ENCODE measurements at regions not wholly inside any gene's neighbourhood (a gene's known extent, or its start where the extent isn't known, plus 50 kb on each side); places are given as distances from the start of the nearest gene placed in this dataset.
A peak's percentile ranks its signal among the peaks of the same experiment; 100 is the strongest.

DNA sequence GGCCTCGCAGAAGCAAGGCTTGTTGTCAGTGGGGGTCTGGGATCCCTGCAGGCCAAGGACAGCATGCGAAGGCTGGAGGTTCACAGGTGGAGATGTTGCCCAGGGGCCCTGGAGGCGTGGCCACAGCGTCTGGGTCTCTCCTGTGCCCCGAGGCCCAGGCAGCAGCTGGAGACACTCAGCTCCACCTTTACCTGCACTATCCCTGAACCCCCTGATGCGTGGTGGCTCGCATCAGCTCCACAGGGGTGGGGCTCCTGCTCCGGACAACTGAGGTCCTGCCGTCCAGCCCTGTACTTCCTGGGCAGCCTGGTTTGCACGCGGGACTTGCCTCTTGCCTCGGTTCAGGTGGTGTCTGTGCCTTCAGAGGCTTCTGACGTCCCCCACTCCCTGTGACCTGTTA lies 54.6 kb upstream of the ZNF32 start:
- no peak for FAIRE-seq
- Histone ChIP-seq H3K56ac (replicated peaks; ENCODE audit: insufficient read length, low read depth, low read length) (no peak overlapping the region), H3K4me1 (replicated peaks in 1 of 4; ENCODE audit: control insufficient read depth in 3 of 4, insufficient read depth in 4 of 4, low read length in 3 of 4) (no peaks in the 10 kb centered on the region), H4K5ac (ENCODE audit: insufficient read length, low read depth, low read length) (no peak overlapping the region), H3K14ac (ENCODE audit: insufficient read length) (no peak overlapping the region), H3K4me3 (ENCODE audit: extremely low read depth in 1 of 4, insufficient read depth in 2 of 4, low read depth in 3 of 4, low read length in 4 of 4) (no peak overlapping the region), H2BK12ac (ENCODE audit: low read depth, low read length) (no peak overlapping the region), H2AK5ac (ENCODE audit: low read depth, low read length) (no peak overlapping the region), H3K79me2 (ENCODE audit: control insufficient read depth in 1 of 2, insufficient read depth in 2 of 2, low read length in 2 of 2) (no peaks in the 10 kb centered on the region), H3K23ac (ENCODE audit: insufficient read length) (no peak overlapping the region), H2BK5ac (ENCODE audit: low read depth, low read length) (no peak overlapping the region), H3K9me3 (ENCODE audit: insufficient read depth in 2 of 2, low read depth in 1 of 2, low read length in 1 of 2) (no peaks in the 10 kb centered on the region), H3K4ac (replicated peaks; ENCODE audit: insufficient read length, low read depth, low read length) (no peak overlapping the region), H2AFZ (ENCODE audit: low read length) (no peak overlapping the region), H2BK120ac (replicated peaks; ENCODE audit: low read depth, low read length) (no peak overlapping the region), H3K18ac (ENCODE audit: extremely low read depth, low read length) (no peak overlapping the region), H3K9ac (replicated peaks in 1 of 4; ENCODE audit: extremely low read depth in 1 of 4, low read depth in 3 of 4, low read length in 3 of 4) (no peak overlapping the region), H4K20me1 (replicated peaks in 1 of 2; ENCODE audit: control insufficient read depth in 1 of 2, insufficient read depth in 2 of 2, low read length in 2 of 2) (no peaks in the 10 kb centered on the region), H3K23me2 (ENCODE audit: low read depth, low read length) (no peaks in the 10 kb centered on the region), H2BK15ac (ENCODE audit: low read length) (no peak overlapping the region), H3K36me3 (ENCODE audit: control insufficient read depth in 2 of 4, insufficient read depth in 4 of 4, low read length in 3 of 4) (no peaks in the 10 kb centered on the region), H3K27me3 (replicated peaks in 1 of 4; ENCODE audit: control insufficient read depth in 3 of 4, extremely low read depth in 1 of 4, insufficient read depth in 3 of 4, low read length in 3 of 4) (no peaks in the 10 kb centered on the region), H2BK20ac (ENCODE audit: low read length) (no peak overlapping the region), H4K8ac (ENCODE audit: extremely low read depth, insufficient read depth, low read length) (0 out of 2 replicates have a peak overlapping the region, but pooled peaks have one; percentile 17), H3K79me1 (ENCODE audit: low read depth, low read length) (no peaks in the 10 kb centered on the region), H3K27ac (ENCODE audit: low read depth, low read length) (no peak overlapping the region), H4K91ac (replicated peaks; ENCODE audit: insufficient read length, low read length) (no peak overlapping the region), H3K4me2 (ENCODE audit: insufficient read depth in 1 of 2, low read depth in 2 of 2, low read length in 2 of 2) (no peak overlapping the region)
- WGBS, 2 experiments (ENCODE audit: extremely low coverage in 1 of 2, insufficient coverage in 1 of 2, insufficient read length in 1 of 2, insufficient replicate concordance in 2 of 2, low coverage in 1 of 2, low lambda C conversion rate in 2 of 2, missing lambda C conversion rate in 1 of 2) = 96% methylated on average over 12 of the region's 13 CpGs; no CpG with 5 or more reads in 1 of the 2 experiments
- ChIA-PET CTCF (ENCODE audit: partially characterized antibody) (interaction anchor here (1.1 to 1.4 kb wide), 2 partner anchors 10 to 32 kb away, joined by 3 read pairs; no protein-coding TSS in a partner anchor), POLR2A (ENCODE audit: partially characterized antibody) (no interaction called here)
- TF ChIP-seq POLR2A (IDR thresholded peaks at IDR 0.05; ENCODE audit: control extremely low read depth in 1 of 2, low read depth in 2 of 2, low read length in 2 of 2) = no peak
- no peak for TF ChIP-seq POU5F1 (IDR thresholded peaks at IDR 0.05; ENCODE audit: low read depth, low read length)
- TF ChIP-seq GABPA (IDR thresholded peaks at IDR 0.05; ENCODE audit: borderline replicate concordance, insufficient read depth, low read length) = no peak
- TF ChIP-seq RBBP5 (IDR thresholded peaks at IDR 0.05; ENCODE audit: borderline replicate concordance, low read depth, low read length) = no peak
- no peak for TF ChIP-seq SRF (IDR thresholded peaks at IDR 0.05; ENCODE audit: low read depth, low read length)
- DNase-seq (ENCODE audit: low read depth in 1 of 2, low spot score in 2 of 2) = no peak

Measured in H1 (cell line).